Nephron progenitor cell (in vitro differentiated cells): ENCODE measurements at regions not wholly inside any gene's neighbourhood (a gene's known extent, or its start where the extent isn't known, plus 50 kb on each side); places are given as distances from the start of the nearest gene placed in this dataset.

Experiments
- DNase-seq: peaks from one replicate; pipeline ENCODE4 v3.0.0; 2021
- H3K27ac Mint-ChIP-seq: 2 replicates; pipeline ENCODE4 v1.8.0; 2021; ENCODE audit warnings: mild to moderate bottlenecking, moderate library complexity, mixed read lengths
- H3K27me3 Mint-ChIP-seq: 2 replicates; pipeline ENCODE4 v1.8.0; 2021; ENCODE audit warnings: mild to moderate bottlenecking, low read depth, mixed read lengths; ENCODE audit not compliant: poor library complexity
- H3K36me3 Mint-ChIP-seq: 2 replicates; pipeline ENCODE4 v1.8.0; 2021; ENCODE audit warnings: low read depth, mixed read lengths
- H3K4me1 Mint-ChIP-seq: 2 replicates; pipeline ENCODE4 v1.8.0; 2021; ENCODE audit warnings: mixed read lengths
- H3K4me3 Mint-ChIP-seq: 2 replicates; pipeline ENCODE4 v1.8.0; 2021; ENCODE audit warnings: mild to moderate bottlenecking, moderate library complexity, mixed read lengths
- H3K9me3 Mint-ChIP-seq: 2 replicates; pipeline ENCODE4 v1.8.0; 2021; ENCODE audit warnings: mild to moderate bottlenecking, moderate library complexity, mixed read lengths
- TF ChIP-seq, protein P1 (sequence below): fragments of 200-600 bp; sonication (generic); IDR thresholded peaks from 2 replicates; pipeline ENCODE4 v1.5.0; 2021; ENCODE audit warnings: antibody characterized with exemption

DNA sequence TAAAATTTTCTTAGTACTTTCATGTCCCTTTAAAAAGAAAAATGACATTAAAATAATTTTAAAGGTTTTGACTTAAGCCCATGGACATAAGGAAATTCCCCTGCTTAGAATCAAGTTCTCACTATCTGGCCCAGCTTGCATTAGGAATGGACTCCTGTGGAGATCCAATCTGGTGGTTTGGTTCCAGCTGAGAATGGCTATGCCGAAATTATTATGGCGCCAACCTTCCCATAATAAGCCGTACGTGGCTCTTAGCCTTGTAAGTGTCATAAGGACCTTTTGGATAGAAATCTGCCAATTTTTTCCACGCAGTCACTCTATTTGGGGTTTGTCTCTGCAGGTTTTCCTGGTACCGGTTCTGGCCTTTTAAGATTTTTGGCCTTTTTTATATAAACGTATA, 262.1 kb upstream of the MAF start:
- Mint-ChIP-seq H3K4me3 (no peak overlapping the region), H3K36me3 (no peaks in the 10 kb centered on the region), H3K4me1 (no peaks in the 10 kb centered on the region), H3K9me3 (no peaks in the 10 kb centered on the region), H3K27me3 (peaks cover 3% of the 10 kb centered on the region), H3K27ac (no peak overlapping the region)
- no peak for DNase-seq
- TF ChIP-seq, protein P1, sequence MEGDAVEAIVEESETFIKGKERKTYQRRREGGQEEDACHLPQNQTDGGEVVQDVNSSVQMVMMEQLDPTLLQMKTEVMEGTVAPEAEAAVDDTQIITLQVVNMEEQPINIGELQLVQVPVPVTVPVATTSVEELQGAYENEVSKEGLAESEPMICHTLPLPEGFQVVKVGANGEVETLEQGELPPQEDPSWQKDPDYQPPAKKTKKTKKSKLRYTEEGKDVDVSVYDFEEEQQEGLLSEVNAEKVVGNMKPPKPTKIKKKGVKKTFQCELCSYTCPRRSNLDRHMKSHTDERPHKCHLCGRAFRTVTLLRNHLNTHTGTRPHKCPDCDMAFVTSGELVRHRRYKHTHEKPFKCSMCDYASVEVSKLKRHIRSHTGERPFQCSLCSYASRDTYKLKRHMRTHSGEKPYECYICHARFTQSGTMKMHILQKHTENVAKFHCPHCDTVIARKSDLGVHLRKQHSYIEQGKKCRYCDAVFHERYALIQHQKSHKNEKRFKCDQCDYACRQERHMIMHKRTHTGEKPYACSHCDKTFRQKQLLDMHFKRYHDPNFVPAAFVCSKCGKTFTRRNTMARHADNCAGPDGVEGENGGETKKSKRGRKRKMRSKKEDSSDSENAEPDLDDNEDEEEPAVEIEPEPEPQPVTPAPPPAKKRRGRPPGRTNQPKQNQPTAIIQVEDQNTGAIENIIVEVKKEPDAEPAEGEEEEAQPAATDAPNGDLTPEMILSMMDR, result no peak

DNA sequence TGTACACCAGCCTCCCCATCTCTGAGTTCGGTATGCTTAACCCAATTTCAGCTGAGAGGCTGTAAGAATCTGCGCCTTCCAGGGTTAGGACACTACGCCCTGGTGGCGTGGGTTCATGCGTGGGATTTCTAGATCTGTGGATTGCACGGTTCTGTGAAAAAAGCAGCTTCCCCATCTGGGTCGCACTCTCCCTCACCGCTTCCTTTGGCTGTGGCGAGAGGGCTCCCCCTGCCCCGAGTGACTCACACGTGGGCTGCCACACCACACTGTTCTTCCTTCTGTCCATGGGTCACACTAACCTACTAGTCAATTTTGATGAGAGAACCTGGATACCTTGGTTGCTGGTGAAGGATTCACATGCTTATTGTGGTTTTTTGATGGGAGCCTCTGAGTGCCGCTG, 256.0 kb upstream of the MAF start:
- DNase-seq, result no peak
- TF ChIP-seq, protein P1, result no peak
- no peak overlapping the region for H3K4me3 Mint-ChIP-seq
- no peaks in the 10 kb centered on the region for H3K4me1 Mint-ChIP-seq
- peaks cover 3% of the 10 kb centered on the region for H3K27me3 Mint-ChIP-seq
- H3K36me3 Mint-ChIP-seq, result no peaks in the 10 kb centered on the region
- H3K27ac Mint-ChIP-seq, result no peak overlapping the region
- peaks cover 52% of the 10 kb centered on the region for H3K9me3 Mint-ChIP-seq

DNA sequence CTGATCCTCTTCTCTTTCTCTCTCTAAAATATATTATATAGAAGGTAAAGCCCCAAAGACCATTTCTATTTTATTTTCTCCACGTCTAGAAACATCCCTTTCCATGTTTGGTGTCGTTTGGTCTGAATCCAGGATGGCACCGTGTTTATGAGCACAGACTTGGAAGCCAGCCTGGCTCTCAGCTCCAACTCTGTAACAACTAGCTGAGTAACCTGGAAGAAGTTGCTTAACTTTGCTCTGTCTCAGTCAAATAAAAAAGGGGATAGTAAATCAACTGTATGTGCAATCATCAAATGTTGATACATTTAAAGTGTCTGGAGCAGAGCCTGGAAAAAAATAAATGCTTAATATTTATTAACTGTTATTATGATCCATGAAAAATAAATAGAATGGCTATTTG, 249.8 kb upstream of the MAF start:
- Mint-ChIP-seq H3K9me3 (peaks cover 38% of the 10 kb centered on the region), H3K27me3 (no peaks in the 10 kb centered on the region), H3K36me3 (no peaks in the 10 kb centered on the region), H3K27ac (no peak overlapping the region), H3K4me3 (no peak overlapping the region), H3K4me1 (peaks cover 5% of the 10 kb centered on the region)
- TF ChIP-seq, protein P1, result no peak
- DNase-seq, result no peak

DNA sequence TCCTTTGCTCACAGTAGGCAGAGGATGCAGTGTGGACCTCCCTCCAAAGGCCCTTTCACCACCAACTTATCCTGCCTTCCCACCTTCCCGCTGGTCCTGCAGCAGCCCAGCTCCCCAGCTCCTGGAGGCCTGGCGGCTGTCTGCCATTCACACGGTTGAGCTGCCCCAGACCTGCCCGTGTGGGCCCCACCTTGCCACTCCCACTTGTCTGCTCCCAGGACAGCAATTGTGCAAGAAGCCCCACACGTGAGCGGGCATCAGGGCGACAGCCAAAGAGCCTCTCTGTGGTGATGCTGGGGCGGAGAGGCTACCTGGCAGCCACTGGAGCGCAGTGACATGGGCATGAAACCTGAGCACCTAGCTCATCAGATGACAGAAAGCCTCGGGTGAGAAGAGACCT, 248.6 kb upstream of the MAF start:
- Mint-ChIP-seq H3K27ac (no peak overlapping the region), H3K36me3 (no peaks in the 10 kb centered on the region), H3K9me3 (peaks cover 26% of the 10 kb centered on the region), H3K4me1 (peaks cover 5% of the 10 kb centered on the region), H3K4me3 (no peak overlapping the region), H3K27me3 (no peaks in the 10 kb centered on the region)
- peak; percentile 7 for DNase-seq
- TF ChIP-seq, protein P1, result no peak

DNA sequence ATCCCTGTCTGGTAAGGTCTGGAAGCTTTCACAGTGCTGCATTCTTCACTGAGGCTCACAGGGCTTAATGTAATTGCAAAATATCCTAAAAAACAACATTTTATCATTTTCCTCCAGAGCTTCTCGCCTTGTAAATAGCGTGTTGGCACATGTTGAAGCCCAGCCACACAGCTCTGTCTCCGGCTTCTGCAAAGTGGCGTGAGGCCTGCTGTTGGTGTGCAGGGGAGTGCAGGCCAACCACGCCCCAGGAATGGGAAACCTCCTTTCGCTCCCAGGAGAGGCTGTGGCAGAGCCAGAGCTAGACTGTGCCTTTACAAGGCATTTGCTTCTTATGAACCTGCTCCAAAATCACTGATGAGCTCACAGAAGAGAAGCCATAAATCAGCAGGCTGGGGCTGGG, 248.2 kb upstream of the MAF start:
- no peaks in the 10 kb centered on the region for H3K36me3 Mint-ChIP-seq
- no peak overlapping the region for H3K4me3 Mint-ChIP-seq
- no peaks in the 10 kb centered on the region for H3K27me3 Mint-ChIP-seq
- peaks cover 22% of the 10 kb centered on the region for H3K9me3 Mint-ChIP-seq
- no peak for DNase-seq
- no peak overlapping the region for H3K27ac Mint-ChIP-seq
- H3K4me1 Mint-ChIP-seq, result peaks cover 5% of the 10 kb centered on the region
- TF ChIP-seq, protein P1, result no peak

DNA sequence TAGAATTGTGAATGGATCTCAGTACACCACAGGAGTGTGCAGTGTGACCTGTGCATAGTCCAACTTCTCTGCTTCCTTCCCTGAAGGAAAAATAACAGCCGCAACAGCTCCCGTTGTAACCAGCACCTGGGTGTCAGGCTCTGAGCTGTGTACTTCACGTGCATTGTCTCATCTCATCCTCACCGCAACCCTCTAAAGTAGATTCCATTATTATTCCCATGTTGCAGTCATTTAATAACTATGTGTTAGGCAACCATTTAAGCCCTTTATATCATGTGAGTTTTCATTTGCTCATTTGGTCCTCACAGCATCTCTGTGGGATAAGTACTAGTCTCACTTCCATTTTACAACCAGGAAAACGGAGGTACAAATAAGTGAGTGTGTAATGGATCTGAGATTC, 247.0 kb upstream of the MAF start:
- no peaks in the 10 kb centered on the region for H3K27me3 Mint-ChIP-seq
- TF ChIP-seq, protein P1, result no peak
- DNase-seq, result no peak
- no peak overlapping the region for H3K4me3 Mint-ChIP-seq
- peaks cover 5% of the 10 kb centered on the region for H3K4me1 Mint-ChIP-seq
- H3K9me3 Mint-ChIP-seq, result peaks cover 11% of the 10 kb centered on the region
- H3K27ac Mint-ChIP-seq, result no peak overlapping the region
- H3K36me3 Mint-ChIP-seq, result no peaks in the 10 kb centered on the region
